Testis (tissue), 2 donors: ENCODE measurements at regions not wholly inside any gene's neighbourhood (a gene's known extent, or its start where the extent isn't known, plus 50 kb on each side); places are given as distances from the start of the nearest gene placed in this dataset.

Experiments used
- DNase-seq: peaks from one replicate; pipeline ENCODE4 v3.0.0-alpha.2; 2019
- H3K27ac ChIP-seq, 2 donors: fragments of 200-600 bp; sonication (generic); one replicate each; pipeline ENCODE4 v1.5.1; 2019
- H3K27me3 ChIP-seq: fragments of 200-600 bp; sonication (generic); one replicate; pipeline ENCODE4 v1.5.1; 2019
- H3K36me3 ChIP-seq: fragments of 200-600 bp; sonication (generic); one replicate; pipeline ENCODE4 v1.5.1; 2017; ENCODE audit warnings: low read depth; ENCODE audit errors: missing control alignments
- H3K4me1 ChIP-seq: fragments of 200-600 bp; sonication (generic); one replicate; pipeline ENCODE4 v1.5.1; 2019
- H3K4me3 ChIP-seq, 2 donors: fragments of 200-600 bp; sonication (generic); one replicate each; pipeline ENCODE4 v1.5.1; 2017 to 2019
- H3K9me3 ChIP-seq: fragments of 200-600 bp; sonication (generic); one replicate; pipeline ENCODE4 v1.5.1; 2017
- POLR2A ChIP-seq: fragments of 450-650 bp; IDR thresholded peaks from one replicate; pipeline ENCODE4 v1.6.1; 2017; ENCODE audit warnings: antibody characterized with exemption, mild to moderate bottlenecking, moderate library complexity
- WGBS, 2 donors: methylation state at CpG; one replicate each; pipeline ENCODE4 v1.1.5; 2018; 5-methylcytosine and 5-hydroxymethylcytosine counted together
- intact Hi-C: fragments of 100-400 bp; cut with DNase I; formaldehyde crosslinking; loops from one replicate; pipeline ENCODE4 v1.15.1; 2023; ENCODE audit warnings: low total_unique reads
- TF ChIP-seq, protein P1 (sequence below), 3 experiments: fragments of 450-650 bp in 2 of 3; fragments of 200-600 bp in 1 of 3; sonication (generic) in 1 of 3; IDR thresholded peaks; one replicate each; pipeline ENCODE4 v1.5.1; 2016 to 2019; ENCODE audit warnings: antibody characterized with exemption in 3 of 3, mild to moderate bottlenecking in 2 of 3, moderate library complexity in 1 of 3

DNA sequence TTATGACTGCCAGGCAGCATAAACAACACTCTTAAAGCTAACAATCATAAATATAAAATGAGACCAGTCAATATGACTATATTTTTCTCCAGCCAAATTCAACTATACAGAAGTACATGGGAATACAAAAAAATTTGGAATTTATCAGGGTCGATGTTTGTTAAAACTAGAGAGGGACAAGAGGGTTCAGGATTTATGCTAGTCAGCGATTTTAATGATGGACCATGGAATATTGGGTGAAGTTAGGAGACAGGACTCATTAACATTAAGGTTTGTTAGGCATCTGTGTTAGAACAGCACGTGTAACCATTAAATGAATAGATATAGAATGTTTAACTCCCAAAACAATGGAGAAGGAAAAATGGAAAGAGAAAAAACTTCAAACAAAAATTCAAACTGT lies 146.2 kb downstream of the SEM1 start:
- H3K4me1 ChIP-seq = no peaks in the 10 kb centered on the region
- no peak overlapping the region for H3K4me3 ChIP-seq
- TF ChIP-seq, protein P1, sequence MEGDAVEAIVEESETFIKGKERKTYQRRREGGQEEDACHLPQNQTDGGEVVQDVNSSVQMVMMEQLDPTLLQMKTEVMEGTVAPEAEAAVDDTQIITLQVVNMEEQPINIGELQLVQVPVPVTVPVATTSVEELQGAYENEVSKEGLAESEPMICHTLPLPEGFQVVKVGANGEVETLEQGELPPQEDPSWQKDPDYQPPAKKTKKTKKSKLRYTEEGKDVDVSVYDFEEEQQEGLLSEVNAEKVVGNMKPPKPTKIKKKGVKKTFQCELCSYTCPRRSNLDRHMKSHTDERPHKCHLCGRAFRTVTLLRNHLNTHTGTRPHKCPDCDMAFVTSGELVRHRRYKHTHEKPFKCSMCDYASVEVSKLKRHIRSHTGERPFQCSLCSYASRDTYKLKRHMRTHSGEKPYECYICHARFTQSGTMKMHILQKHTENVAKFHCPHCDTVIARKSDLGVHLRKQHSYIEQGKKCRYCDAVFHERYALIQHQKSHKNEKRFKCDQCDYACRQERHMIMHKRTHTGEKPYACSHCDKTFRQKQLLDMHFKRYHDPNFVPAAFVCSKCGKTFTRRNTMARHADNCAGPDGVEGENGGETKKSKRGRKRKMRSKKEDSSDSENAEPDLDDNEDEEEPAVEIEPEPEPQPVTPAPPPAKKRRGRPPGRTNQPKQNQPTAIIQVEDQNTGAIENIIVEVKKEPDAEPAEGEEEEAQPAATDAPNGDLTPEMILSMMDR (IDR thresholded peaks at IDR 0.05) = no peak
- TF ChIP-seq POLR2A = no peak
- DNase-seq = no peak
- no peaks in the 10 kb centered on the region for H3K9me3 ChIP-seq
- H3K27ac ChIP-seq = no peak overlapping the region
- H3K27me3 ChIP-seq = no peaks in the 10 kb centered on the region
- intact Hi-C loops = no loop called here
- 80 to 89% methylated on average over 3 of the region's 3 CpGs for WGBS, 2 donors
- H3K36me3 ChIP-seq = no peaks in the 10 kb centered on the region

DNA sequence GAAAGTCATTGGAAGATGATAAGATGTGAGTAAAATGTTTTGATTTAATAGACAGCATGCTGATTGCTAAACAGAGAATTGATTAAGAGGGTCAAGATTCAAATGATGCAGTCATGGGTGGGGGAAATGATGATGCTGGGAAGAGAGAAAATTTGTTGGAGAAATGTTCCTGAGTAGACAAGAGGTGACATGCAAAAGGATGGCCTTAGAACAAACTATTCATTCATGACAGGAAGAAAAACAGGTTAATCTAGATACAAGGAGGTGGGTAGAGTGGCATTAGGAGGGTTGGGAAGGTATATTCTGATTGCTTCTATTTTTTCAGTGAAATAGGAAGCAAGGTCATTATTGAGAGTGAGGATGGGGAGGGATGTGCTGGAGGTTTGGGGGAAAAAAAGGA lies 146.7 kb downstream of the SEM1 start:
- intact Hi-C loops = no loop called here
- Histone ChIP-seq H3K27ac (no peak overlapping the region), H3K4me1 (no peaks in the 10 kb centered on the region), H3K4me3 (no peak overlapping the region), H3K27me3 (no peaks in the 10 kb centered on the region), H3K36me3 (no peaks in the 10 kb centered on the region), H3K9me3 (no peaks in the 10 kb centered on the region)
- no peak for TF ChIP-seq POLR2A
- TF ChIP-seq, protein P1 (IDR thresholded peaks at IDR 0.05) = no peak
- no peak for DNase-seq

DNA sequence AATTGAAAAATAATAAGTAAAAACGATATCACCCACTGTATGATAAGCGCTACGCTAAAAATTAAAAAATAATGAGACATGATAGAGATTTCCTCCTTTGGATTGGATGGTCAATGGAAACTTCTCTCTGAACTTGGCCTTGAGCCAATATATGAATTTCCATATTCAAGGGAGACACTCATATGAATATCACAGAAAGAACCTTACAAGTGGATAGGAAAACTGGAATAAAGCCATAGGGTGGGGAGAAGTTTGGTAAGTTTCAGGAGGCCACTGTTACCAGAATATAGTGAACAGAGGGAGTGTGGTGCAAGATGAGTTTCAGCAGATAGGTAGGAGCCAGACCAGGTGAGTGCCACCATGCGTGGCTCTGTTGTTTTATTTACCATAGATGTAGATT lies 147.2 kb downstream of the SEM1 start:
- 53 to 70% methylated on average over 4 of the region's 4 CpGs for WGBS, 2 donors
- intact Hi-C loops = no loop called here
- DNase-seq = no peak
- H3K9me3 ChIP-seq = no peaks in the 10 kb centered on the region
- no peak overlapping the region for H3K4me3 ChIP-seq
- H3K4me1 ChIP-seq = no peaks in the 10 kb centered on the region
- no peaks in the 10 kb centered on the region for H3K36me3 ChIP-seq
- no peak overlapping the region for H3K27ac ChIP-seq
- no peaks in the 10 kb centered on the region for H3K27me3 ChIP-seq
- no peak for TF ChIP-seq POLR2A
- TF ChIP-seq, protein P1 (IDR thresholded peaks at IDR 0.05) = no peak

DNA sequence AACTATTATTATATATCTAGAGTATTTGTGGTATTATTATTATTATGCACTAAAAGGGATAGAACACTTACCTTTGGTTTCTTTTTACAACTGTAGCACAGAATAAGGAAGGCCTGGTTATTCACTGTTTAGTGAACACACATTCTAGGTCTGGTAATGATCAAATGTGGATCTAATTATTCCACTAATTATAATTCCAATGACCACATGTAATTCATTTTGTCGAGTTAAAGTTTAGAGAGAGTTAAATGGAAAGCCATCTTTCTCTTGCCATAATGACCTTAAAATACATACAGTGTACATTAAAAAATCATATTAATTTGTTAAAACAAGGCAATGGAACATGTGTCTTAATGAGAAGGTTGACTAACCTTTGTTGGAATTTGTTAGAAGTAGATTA lies 147.8 kb downstream of the SEM1 start:
- Histone ChIP-seq H3K36me3 (no peaks in the 10 kb centered on the region), H3K4me1 (no peaks in the 10 kb centered on the region), H3K27ac (no peak overlapping the region), H3K9me3 (no peaks in the 10 kb centered on the region), H3K4me3 (no peak overlapping the region), H3K27me3 (no peaks in the 10 kb centered on the region)
- DNase-seq = no peak
- intact Hi-C loops = no loop called here
- TF ChIP-seq, protein P1 (IDR thresholded peaks at IDR 0.05) = no peak
- TF ChIP-seq POLR2A = no peak
- WGBS, 2 donors = 90 to 92% methylated on average over 1 of the region's 1 CpG

DNA sequence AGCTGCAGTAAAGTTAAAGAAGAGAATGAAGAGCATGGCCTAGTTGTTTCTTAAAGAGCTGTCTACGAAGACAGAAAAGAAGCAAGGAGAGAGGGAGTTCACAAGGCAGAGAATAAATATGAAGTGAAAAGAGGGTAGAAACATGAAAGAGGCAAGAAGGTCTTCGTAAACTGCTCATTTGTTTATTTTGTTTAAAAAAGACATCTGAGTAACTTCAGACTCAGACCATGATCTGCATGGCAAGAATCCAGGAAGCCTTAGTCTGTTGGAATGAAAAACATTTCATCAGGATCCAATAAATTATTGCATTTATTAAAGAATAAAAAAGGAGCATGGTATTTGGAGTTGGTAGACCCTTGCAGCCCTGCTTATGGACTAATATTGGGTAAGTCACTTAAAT lies 151.1 kb downstream of the SEM1 start:
- 61 to 67% methylated on average over 2 of the region's 2 CpGs for WGBS, 2 donors
- TF ChIP-seq POLR2A = no peak
- TF ChIP-seq, protein P1 (IDR thresholded peaks at IDR 0.05) = no peak
- no peak overlapping the region for H3K4me3 ChIP-seq
- no peaks in the 10 kb centered on the region for H3K27me3 ChIP-seq
- no peaks in the 10 kb centered on the region for H3K4me1 ChIP-seq
- intact Hi-C loops = no loop called here
- no peak for DNase-seq
- H3K27ac ChIP-seq = no peak overlapping the region
- no peaks in the 10 kb centered on the region for H3K9me3 ChIP-seq
- no peaks in the 10 kb centered on the region for H3K36me3 ChIP-seq
